ENCODE measurements at regions not wholly inside any gene's neighbourhood (a gene's known extent, or its start where the extent isn't known, plus 50 kb on each side); places are given as distances from the start of the nearest gene placed in this dataset.
A peak's percentile ranks its signal among the peaks of the same experiment; 100 is the strongest.

DNA sequence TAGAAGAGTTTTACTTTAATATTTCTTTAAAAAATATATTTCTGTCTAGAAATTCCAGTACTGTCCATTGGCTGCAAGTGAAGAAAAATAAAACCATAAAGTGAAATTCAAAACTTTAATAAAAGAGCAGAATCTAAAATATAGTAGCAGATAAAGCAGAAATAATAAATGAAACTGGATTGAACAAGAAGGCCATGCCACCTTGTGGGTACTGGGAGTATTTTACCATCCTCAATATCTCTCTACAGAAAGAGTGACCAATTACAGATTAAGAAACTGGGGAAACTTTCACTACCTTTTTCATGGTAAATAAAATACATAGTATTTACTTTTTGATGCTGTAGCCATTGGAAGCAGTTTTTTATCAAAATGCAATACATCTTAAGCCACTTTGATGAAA, 220.5 kb downstream of the BCAT1 start:
- H3K4me1 ChIP-seq (ENCODE audit: insufficient read depth, low read length, severe bottlenecking): no peaks in the 10 kb centered on the region

DNA sequence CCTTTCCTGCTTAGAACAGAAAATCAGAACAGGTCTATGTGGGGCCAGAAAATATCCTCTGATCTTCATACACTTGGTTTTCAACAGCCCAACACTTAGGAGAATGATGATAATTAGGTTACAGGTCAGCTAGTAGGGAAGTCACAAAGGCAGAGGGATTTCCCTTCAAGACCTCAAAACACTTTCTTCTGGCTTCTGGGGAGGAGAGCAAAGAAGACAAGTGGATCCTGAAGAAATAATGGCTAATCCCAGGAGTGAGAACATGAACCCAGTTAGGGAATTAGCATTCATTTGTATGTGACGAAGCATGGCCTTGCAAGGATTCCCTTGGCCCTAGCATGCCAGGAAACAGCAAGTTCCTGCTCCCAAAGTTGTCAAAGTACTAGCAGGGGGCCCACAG, 223.3 kb downstream of the BCAT1 start:
- no peak overlapping the region for H3K9ac ChIP-seq (ENCODE audit: low read length)
- TF ChIP-seq EZH2 (IDR thresholded peaks at IDR 0.05; ENCODE audit: borderline replicate concordance, low read length): no peak
- TF ChIP-seq, protein P1, sequence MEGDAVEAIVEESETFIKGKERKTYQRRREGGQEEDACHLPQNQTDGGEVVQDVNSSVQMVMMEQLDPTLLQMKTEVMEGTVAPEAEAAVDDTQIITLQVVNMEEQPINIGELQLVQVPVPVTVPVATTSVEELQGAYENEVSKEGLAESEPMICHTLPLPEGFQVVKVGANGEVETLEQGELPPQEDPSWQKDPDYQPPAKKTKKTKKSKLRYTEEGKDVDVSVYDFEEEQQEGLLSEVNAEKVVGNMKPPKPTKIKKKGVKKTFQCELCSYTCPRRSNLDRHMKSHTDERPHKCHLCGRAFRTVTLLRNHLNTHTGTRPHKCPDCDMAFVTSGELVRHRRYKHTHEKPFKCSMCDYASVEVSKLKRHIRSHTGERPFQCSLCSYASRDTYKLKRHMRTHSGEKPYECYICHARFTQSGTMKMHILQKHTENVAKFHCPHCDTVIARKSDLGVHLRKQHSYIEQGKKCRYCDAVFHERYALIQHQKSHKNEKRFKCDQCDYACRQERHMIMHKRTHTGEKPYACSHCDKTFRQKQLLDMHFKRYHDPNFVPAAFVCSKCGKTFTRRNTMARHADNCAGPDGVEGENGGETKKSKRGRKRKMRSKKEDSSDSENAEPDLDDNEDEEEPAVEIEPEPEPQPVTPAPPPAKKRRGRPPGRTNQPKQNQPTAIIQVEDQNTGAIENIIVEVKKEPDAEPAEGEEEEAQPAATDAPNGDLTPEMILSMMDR (IDR thresholded peaks at IDR 0.05; ENCODE audit: low read length): no peak
- no peak overlapping the region for H3K4me3 ChIP-seq (ENCODE audit: low read depth, low read length, poor library complexity, severe bottlenecking)
- H3K9me2 ChIP-seq (ENCODE audit: low read depth, low read length): no peaks in the 10 kb centered on the region
- H3K4me1 ChIP-seq (ENCODE audit: insufficient read depth, low read length, severe bottlenecking): no peaks in the 10 kb centered on the region
- H3K27ac ChIP-seq (ENCODE audit: low read depth, low read length, poor library complexity, severe bottlenecking): no peak overlapping the region
- no peaks in the 10 kb centered on the region for H3K79me2 ChIP-seq (ENCODE audit: insufficient read depth, low read length)
- H3K27me3 ChIP-seq (ENCODE audit: insufficient read depth, low read length): no peaks in the 10 kb centered on the region
- no peaks in the 10 kb centered on the region for H4K20me1 ChIP-seq (ENCODE audit: insufficient read depth, low read length)
- no peaks in the 10 kb centered on the region for H3F3A ChIP-seq (ENCODE audit: insufficient read depth, low read length)
- no peaks in the 10 kb centered on the region for H3K9me3 ChIP-seq (ENCODE audit: low read length)
- no peak overlapping the region for H2AFZ ChIP-seq (ENCODE audit: low read length)
- H3K4me2 ChIP-seq (ENCODE audit: low read length): no peak overlapping the region
- H3K36me3 ChIP-seq (ENCODE audit: insufficient read depth, low read length): no peaks in the 10 kb centered on the region

More for the DNA sequence above, 220.5 kb downstream of the BCAT1 start:
- no peaks in the 10 kb centered on the region for H3K9me3 ChIP-seq (ENCODE audit: low read length)
- no peak overlapping the region for H2AFZ ChIP-seq (ENCODE audit: low read length)
- no peaks in the 10 kb centered on the region for H3K79me2 ChIP-seq (ENCODE audit: insufficient read depth, low read length)
- TF ChIP-seq, protein P1 (IDR thresholded peaks at IDR 0.05; ENCODE audit: low read length): peak; percentile 36
- TF ChIP-seq EZH2 (IDR thresholded peaks at IDR 0.05; ENCODE audit: borderline replicate concordance, low read length): no peak
- no peaks in the 10 kb centered on the region for H4K20me1 ChIP-seq (ENCODE audit: insufficient read depth, low read length)
- H3K27ac ChIP-seq (ENCODE audit: low read depth, low read length, poor library complexity, severe bottlenecking): no peak overlapping the region
- H3K4me3 ChIP-seq (ENCODE audit: low read depth, low read length, poor library complexity, severe bottlenecking): no peak overlapping the region
- no peak overlapping the region for H3K4me2 ChIP-seq (ENCODE audit: low read length)
- H3F3A ChIP-seq (ENCODE audit: insufficient read depth, low read length): no peaks in the 10 kb centered on the region
- no peaks in the 10 kb centered on the region for H3K36me3 ChIP-seq (ENCODE audit: insufficient read depth, low read length)
- no peaks in the 10 kb centered on the region for H3K27me3 ChIP-seq (ENCODE audit: insufficient read depth, low read length)
- no peak overlapping the region for H3K9ac ChIP-seq (ENCODE audit: low read length)
- no peaks in the 10 kb centered on the region for H3K9me2 ChIP-seq (ENCODE audit: low read depth, low read length)

DNA sequence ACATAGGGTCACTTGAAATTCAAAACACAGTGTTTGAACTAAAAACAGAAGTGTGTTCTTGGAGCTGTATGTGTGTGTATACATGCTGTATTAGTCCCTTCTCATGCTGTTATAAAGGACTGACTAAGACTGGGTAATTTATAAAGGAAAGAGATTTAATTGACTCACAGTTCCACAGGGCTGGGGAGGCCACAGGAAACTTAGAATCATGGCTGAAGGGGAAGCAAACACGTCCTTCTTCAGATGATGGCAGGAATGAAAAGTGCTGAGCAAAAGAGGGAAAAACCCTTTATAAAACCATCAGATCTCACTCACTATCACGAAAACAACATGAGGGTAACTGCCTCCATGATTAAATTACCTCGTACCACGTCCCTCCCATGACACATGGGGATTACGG, 224.1 kb downstream of the BCAT1 start:
- TF ChIP-seq, protein P1 (IDR thresholded peaks at IDR 0.05; ENCODE audit: low read length): no peak
- TF ChIP-seq EZH2 (IDR thresholded peaks at IDR 0.05; ENCODE audit: borderline replicate concordance, low read length): no peak
- Histone ChIP-seq H2AFZ (ENCODE audit: low read length) (no peak overlapping the region), H3K4me1 (ENCODE audit: insufficient read depth, low read length, severe bottlenecking) (no peaks in the 10 kb centered on the region), H4K20me1 (ENCODE audit: insufficient read depth, low read length) (no peaks in the 10 kb centered on the region), H3K4me3 (ENCODE audit: low read depth, low read length, poor library complexity, severe bottlenecking) (no peak overlapping the region), H3K79me2 (ENCODE audit: insufficient read depth, low read length) (no peaks in the 10 kb centered on the region), H3K9me2 (ENCODE audit: low read depth, low read length) (no peaks in the 10 kb centered on the region), H3K4me2 (ENCODE audit: low read length) (no peak overlapping the region), H3K9me3 (ENCODE audit: low read length) (no peaks in the 10 kb centered on the region), H3F3A (ENCODE audit: insufficient read depth, low read length) (no peaks in the 10 kb centered on the region), H3K36me3 (ENCODE audit: insufficient read depth, low read length) (no peaks in the 10 kb centered on the region), H3K27ac (ENCODE audit: low read depth, low read length, poor library complexity, severe bottlenecking) (no peak overlapping the region), H3K9ac (ENCODE audit: low read length) (no peak overlapping the region), H3K27me3 (ENCODE audit: insufficient read depth, low read length) (no peaks in the 10 kb centered on the region)
